HCT116 (cell line): ENCODE measurements at regions not wholly inside any gene's neighbourhood (a gene's known extent, or its start where the extent isn't known, plus 50 kb on each side); places are given as distances from the start of the nearest gene placed in this dataset.

Experiments
- CBX3 ChIP-seq: IDR thresholded peaks from 2 replicates; pipeline ENCODE4 v1.6.1; 2012; ENCODE audit warnings: low read depth
- EZH2 ChIP-seq: fragments of 200-600 bp; sonication (generic); IDR thresholded peaks from 2 replicates; pipeline ENCODE4 v1.6.1; 2017; ENCODE audit warnings: antibody characterized with exemption, mixed run types
- FOSL1 ChIP-seq: IDR thresholded peaks from 2 replicates; pipeline ENCODE4 v1.6.1; 2012; ENCODE audit warnings: low read depth
- POLR2A ChIP-seq: IDR thresholded peaks from 2 replicates; pipeline ENCODE4 v1.7.0; 2011; ENCODE audit warnings: borderline replicate concordance; ENCODE audit not compliant: insufficient read depth, insufficient read length; ENCODE audit errors: extremely low read depth
- TF ChIP-seq, protein P1 (sequence below), 3 experiments: fragments of 200-600 bp in 1 of 3; sonication (generic) in 1 of 3; IDR thresholded peaks in 2 of 3; conservative IDR thresholded peaks in 1 of 3; 2 replicates each; pipeline ENCODE4 v1.5.1; 2012 to 2017; ENCODE audit warnings: low read depth in 2 of 3, low read length in 2 of 3, antibody characterized with exemption in 1 of 3, borderline replicate concordance in 1 of 3, control low read depth in 1 of 3, mild to moderate bottlenecking in 1 of 3, mixed read lengths in 1 of 3, mixed run types in 1 of 3, moderate library complexity in 1 of 3; ENCODE audit not compliant: insufficient read depth in 1 of 3

DNA sequence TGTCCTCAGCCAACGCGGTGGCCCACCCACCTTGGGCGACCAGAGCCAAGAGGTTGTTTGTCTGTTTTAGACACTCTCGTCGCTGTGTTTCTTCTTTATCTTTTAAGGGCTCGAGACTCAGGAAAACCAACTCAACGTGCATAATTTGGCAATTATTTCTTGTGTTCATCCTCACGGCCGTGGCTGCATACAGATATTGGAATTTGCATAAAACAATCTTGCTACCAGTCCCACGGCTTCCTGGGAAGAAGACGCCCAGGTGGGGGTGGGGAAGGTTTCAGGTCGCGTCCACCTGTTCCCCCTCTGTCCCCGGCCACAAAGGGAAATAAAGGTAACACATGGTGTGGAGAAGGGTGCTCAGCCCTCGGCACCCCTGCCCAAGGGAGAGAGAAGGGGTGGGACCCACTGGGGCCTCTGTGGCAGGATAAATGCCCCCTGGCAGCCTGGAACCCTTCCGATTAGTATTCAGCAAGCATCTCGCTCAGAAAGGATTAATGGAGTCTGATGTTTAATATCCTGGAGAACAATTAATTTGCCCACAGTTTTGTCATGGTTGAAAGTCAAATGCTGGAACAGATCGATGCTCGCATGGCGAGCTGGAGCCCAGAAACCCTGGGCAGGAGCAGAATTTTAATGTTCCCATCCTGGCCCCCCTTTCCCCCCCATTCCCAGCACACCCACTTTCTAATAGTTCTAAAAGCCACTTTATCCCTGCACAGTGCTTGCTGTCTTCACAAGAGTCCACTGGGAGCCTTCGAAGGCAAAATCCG, 359.7 kb downstream of the MN1 start:
- TF ChIP-seq, protein P1, sequence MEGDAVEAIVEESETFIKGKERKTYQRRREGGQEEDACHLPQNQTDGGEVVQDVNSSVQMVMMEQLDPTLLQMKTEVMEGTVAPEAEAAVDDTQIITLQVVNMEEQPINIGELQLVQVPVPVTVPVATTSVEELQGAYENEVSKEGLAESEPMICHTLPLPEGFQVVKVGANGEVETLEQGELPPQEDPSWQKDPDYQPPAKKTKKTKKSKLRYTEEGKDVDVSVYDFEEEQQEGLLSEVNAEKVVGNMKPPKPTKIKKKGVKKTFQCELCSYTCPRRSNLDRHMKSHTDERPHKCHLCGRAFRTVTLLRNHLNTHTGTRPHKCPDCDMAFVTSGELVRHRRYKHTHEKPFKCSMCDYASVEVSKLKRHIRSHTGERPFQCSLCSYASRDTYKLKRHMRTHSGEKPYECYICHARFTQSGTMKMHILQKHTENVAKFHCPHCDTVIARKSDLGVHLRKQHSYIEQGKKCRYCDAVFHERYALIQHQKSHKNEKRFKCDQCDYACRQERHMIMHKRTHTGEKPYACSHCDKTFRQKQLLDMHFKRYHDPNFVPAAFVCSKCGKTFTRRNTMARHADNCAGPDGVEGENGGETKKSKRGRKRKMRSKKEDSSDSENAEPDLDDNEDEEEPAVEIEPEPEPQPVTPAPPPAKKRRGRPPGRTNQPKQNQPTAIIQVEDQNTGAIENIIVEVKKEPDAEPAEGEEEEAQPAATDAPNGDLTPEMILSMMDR (IDR thresholded peaks at IDR 0.05 in 2 of 3, conservative IDR thresholded peaks at IDR 0.05 in 1 of 3; ENCODE audit: borderline replicate concordance in 1 of 3, insufficient read depth in 1 of 3, low read depth in 2 of 3, low read length in 2 of 3), result no peak
- TF ChIP-seq POLR2A, result no peak
- no peak for TF ChIP-seq CBX3
- no peak for TF ChIP-seq FOSL1
- TF ChIP-seq EZH2, result no peak
